NB4 (cell line): ENCODE measurements at regions not wholly inside any gene's neighbourhood (a gene's known extent, or its start where the extent isn't known, plus 50 kb on each side); places are given as distances from the start of the nearest gene placed in this dataset.

Experiments used
- DNase-seq: peaks from one replicate; pipeline ENCODE4 v3.0.0; 2010; ENCODE audit warnings: low read depth
- H3K4me3 ChIP-seq: one replicate; pipeline ENCODE4 v1.5.1; 2011; ENCODE audit warnings: mild to moderate bottlenecking, low read depth, low read length, moderate library complexity
- CTCF ChIP-seq: IDR thresholded peaks from one replicate; pipeline ENCODE4 v1.5.1; 2012; ENCODE audit warnings: low read depth, low read length
- MAX ChIP-seq: IDR thresholded peaks from 2 replicates; pipeline ENCODE4 v1.6.1; 2011; ENCODE audit warnings: low read depth, low read length
- MYC ChIP-seq: IDR thresholded peaks from 2 replicates; pipeline ENCODE4 v1.6.1; 2011; ENCODE audit warnings: low read depth, low read length
- POLR2A ChIP-seq: IDR thresholded peaks from 2 replicates; pipeline ENCODE4 v1.6.1; 2011; ENCODE audit warnings: mild to moderate bottlenecking; ENCODE audit not compliant: insufficient read length; ENCODE audit errors: extremely low read depth

- no peak for DNase-seq
- no peak overlapping the region for H3K4me3 ChIP-seq
- TF ChIP-seq POLR2A (no peak), MAX (no peak)
Measured at GRCh38 chr2:71906357-71906973, 241.2 kb downstream of the CYP26B1 start.

GRCh38 chr2:71905205-71905604, 242.5 kb downstream of the CYP26B1 start:
- no peak overlapping the region for H3K4me3 ChIP-seq
- no peak for TF ChIP-seq CTCF
- no peak for TF ChIP-seq MAX
- TF ChIP-seq MYC: no peak
- TF ChIP-seq POLR2A: no peak
- DNase-seq: no peak

GRCh38 chr2:71903841-71904240, 243.8 kb downstream of the CYP26B1 start:
- no peak overlapping the region for H3K4me3 ChIP-seq
- no peak for DNase-seq
- TF ChIP-seq MYC: no peak
- no peak for TF ChIP-seq POLR2A

- no peak overlapping the region for H3K4me3 ChIP-seq
- DNase-seq: no peak
- TF ChIP-seq MYC: no peak
- TF ChIP-seq POLR2A: no peak
- no peak for TF ChIP-seq MAX
- no peak for TF ChIP-seq CTCF
Measured at GRCh38 chr2:71901466-71901865, 246.2 kb downstream of the CYP26B1 start.

- TF ChIP-seq MAX: no peak
- TF ChIP-seq POLR2A: no peak
- no peak for TF ChIP-seq MYC
- TF ChIP-seq CTCF: no peak
- DNase-seq: no peak
- H3K4me3 ChIP-seq: no peak overlapping the region
Measured at GRCh38 chr2:71898851-71899681, 248.6 kb downstream of the CYP26B1 start.

- no peak overlapping the region for H3K4me3 ChIP-seq
- TF ChIP-seq MYC (no peak), CTCF (no peak), POLR2A (no peak), MAX (no peak)
- DNase-seq: no peak
Measured at GRCh38 chr2:71898375-71898774, 249.3 kb downstream of the CYP26B1 start.
